ENCODE measurements at regions not wholly inside any gene's neighbourhood (a gene's known extent, or its start where the extent isn't known, plus 50 kb on each side); places are given as distances from the start of the nearest gene placed in this dataset.

DNA sequence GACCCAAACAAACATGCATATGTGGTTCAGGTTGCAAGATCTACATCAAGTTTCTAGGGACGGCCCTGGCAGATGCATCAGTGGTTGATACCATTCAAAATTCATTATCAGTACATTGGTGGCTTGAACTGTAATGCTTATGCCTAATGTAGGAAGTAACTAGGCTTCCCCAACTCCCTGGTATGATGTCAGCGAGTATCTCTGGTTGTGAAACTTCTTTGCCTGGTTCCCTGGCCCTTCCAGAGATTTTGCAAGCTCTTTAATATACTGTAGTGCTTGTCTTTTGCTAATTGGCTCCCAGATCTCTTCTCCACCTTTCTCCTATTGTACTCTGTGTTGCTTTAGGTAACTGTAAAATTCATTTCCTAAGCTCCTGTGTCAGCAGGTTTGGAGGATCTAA, 114.8 kb upstream of the RARB start:
- DNase-seq (ENCODE audit: low spot score) = no peak
- Histone ChIP-seq H3K4me1 (ENCODE audit: insufficient read depth, low read length, poor library complexity, severe bottlenecking) (no peaks in the 10 kb centered on the region), H4K20me1 (ENCODE audit: insufficient read depth, low read length) (no peaks in the 10 kb centered on the region), H3K36me3 (ENCODE audit: insufficient read depth, low read length) (no peaks in the 10 kb centered on the region), H3K9me2 (ENCODE audit: insufficient read depth, low read length) (no peaks in the 10 kb centered on the region), H3K27ac (ENCODE audit: low read depth, low read length, poor library complexity, severe bottlenecking) (no peak overlapping the region), H2AFZ (ENCODE audit: low read length) (no peak overlapping the region), H3K9me3 (ENCODE audit: low read length) (no peaks in the 10 kb centered on the region), H3K4me2 (ENCODE audit: low read length) (no peak overlapping the region), H3K4me3 (ENCODE audit: low read depth, low read length, poor library complexity, severe bottlenecking) (no peak overlapping the region), H3K79me2 (ENCODE audit: insufficient read depth, low read depth, low read length) (no peaks in the 10 kb centered on the region)
- no TSS peak for BruUV-seq (replicated peaks)
- intact Hi-C loops (cut with micrococcal nuclease; ENCODE audit: unreplicated experiment) = no loop called here
- ChIA-PET CTCF (ENCODE audit: unreplicated experiment) (no interaction called here), POLR2A (interaction anchor here (1.1 kb wide), 1 partner anchor 9 kb away, joined by 3 read pairs; no protein-coding TSS in a partner anchor)
- TF ChIP-seq EZH2phosphoT487 (IDR thresholded peaks at IDR 0.05; ENCODE audit: borderline replicate concordance, low read depth, low read length) = no peak
- TF ChIP-seq, protein P1, sequence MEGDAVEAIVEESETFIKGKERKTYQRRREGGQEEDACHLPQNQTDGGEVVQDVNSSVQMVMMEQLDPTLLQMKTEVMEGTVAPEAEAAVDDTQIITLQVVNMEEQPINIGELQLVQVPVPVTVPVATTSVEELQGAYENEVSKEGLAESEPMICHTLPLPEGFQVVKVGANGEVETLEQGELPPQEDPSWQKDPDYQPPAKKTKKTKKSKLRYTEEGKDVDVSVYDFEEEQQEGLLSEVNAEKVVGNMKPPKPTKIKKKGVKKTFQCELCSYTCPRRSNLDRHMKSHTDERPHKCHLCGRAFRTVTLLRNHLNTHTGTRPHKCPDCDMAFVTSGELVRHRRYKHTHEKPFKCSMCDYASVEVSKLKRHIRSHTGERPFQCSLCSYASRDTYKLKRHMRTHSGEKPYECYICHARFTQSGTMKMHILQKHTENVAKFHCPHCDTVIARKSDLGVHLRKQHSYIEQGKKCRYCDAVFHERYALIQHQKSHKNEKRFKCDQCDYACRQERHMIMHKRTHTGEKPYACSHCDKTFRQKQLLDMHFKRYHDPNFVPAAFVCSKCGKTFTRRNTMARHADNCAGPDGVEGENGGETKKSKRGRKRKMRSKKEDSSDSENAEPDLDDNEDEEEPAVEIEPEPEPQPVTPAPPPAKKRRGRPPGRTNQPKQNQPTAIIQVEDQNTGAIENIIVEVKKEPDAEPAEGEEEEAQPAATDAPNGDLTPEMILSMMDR (conservative IDR thresholded peaks at IDR 0.05; ENCODE audit: low read length) = no peak

DNA sequence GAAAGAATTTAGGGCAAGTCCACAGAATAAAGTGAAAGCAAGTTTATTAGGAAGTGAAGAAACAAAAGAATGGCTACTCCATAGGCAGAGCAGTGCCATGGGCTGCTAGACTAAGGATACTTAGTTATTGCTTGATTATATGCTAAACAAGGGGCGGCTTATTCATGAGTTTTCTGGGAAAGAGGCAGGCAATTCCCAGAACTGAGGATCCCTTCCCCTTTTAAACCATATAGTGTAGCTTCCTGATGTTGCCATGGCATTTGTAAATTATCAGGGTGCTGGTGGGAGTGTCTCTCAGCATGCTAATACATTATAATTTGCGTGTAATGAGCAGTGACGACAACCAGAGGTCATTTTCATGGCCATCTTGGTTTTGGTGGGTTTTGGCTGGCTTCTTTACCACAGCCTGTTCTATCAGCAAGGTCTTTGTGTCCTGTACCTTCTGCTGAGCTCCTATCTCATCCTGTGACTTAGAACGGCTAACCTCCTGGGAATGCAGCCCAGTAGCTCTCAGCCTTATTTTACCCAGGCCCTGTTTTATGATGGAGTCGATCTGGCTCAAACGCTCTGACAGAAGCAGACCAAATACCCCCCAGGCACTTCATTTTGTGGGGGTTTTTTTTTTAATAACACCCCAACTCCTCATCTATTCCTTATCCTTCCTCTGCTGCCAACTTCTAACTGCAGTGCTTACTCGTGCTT, 103.0 kb upstream of the RARB start:
- Histone ChIP-seq H3K4me3 (ENCODE audit: low read depth, low read length, poor library complexity, severe bottlenecking) (no peak overlapping the region), H3K9me2 (ENCODE audit: insufficient read depth, low read length) (no peaks in the 10 kb centered on the region), H3K79me2 (ENCODE audit: insufficient read depth, low read depth, low read length) (no peaks in the 10 kb centered on the region), H2AFZ (ENCODE audit: low read length) (no peak overlapping the region), H3K27ac (ENCODE audit: low read depth, low read length, poor library complexity, severe bottlenecking) (no peak overlapping the region), H3K4me1 (ENCODE audit: insufficient read depth, low read length, poor library complexity, severe bottlenecking) (no peaks in the 10 kb centered on the region), H3K4me2 (ENCODE audit: low read length) (no peak overlapping the region), H3K36me3 (ENCODE audit: insufficient read depth, low read length) (no peaks in the 10 kb centered on the region), H4K20me1 (ENCODE audit: insufficient read depth, low read length) (no peaks in the 10 kb centered on the region), H3K9me3 (ENCODE audit: low read length) (no peaks in the 10 kb centered on the region)
- BruUV-seq (replicated peaks) = no TSS peak
- ChIA-PET CTCF (ENCODE audit: unreplicated experiment) (no interaction called here), POLR2A (no interaction called here)
- no peak for TF ChIP-seq EZH2phosphoT487 (IDR thresholded peaks at IDR 0.05; ENCODE audit: borderline replicate concordance, low read depth, low read length)
- TF ChIP-seq, protein P1 (conservative IDR thresholded peaks at IDR 0.05; ENCODE audit: low read length) = no peak
- intact Hi-C loops (cut with micrococcal nuclease; ENCODE audit: unreplicated experiment) = no loop called here
- DNase-seq (ENCODE audit: low spot score) = no peak

DNA sequence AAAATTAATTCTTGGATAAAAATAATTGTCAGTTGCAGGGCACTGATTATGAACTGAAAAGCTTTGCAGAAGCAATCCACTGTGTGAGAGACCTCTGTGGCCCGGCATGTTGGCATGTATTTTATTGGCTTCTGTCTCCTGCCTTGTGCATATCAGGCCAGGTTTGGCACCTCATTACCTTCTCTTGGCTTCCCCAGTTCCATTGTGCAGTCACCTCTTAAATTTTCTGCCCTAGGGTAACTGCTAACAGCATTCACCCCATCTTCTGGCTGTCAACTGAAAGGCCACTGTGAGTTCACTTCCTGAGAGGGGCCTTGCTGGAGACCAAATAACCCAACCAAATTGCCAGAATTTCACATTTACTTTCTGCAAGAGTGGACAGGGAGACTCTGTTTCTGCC, 92.7 kb upstream of the RARB start:
- Histone ChIP-seq H3K9me2 (ENCODE audit: insufficient read depth, low read length) (no peaks in the 10 kb centered on the region), H3K4me3 (ENCODE audit: low read depth, low read length, poor library complexity, severe bottlenecking) (no peak overlapping the region), H3K36me3 (ENCODE audit: insufficient read depth, low read length) (no peaks in the 10 kb centered on the region), H3K9me3 (ENCODE audit: low read length) (no peaks in the 10 kb centered on the region), H4K20me1 (ENCODE audit: insufficient read depth, low read length) (no peaks in the 10 kb centered on the region), H3K79me2 (ENCODE audit: insufficient read depth, low read depth, low read length) (no peaks in the 10 kb centered on the region), H3K4me1 (ENCODE audit: insufficient read depth, low read length, poor library complexity, severe bottlenecking) (no peaks in the 10 kb centered on the region), H3K27ac (ENCODE audit: low read depth, low read length, poor library complexity, severe bottlenecking) (no peak overlapping the region), H3K4me2 (ENCODE audit: low read length) (no peak overlapping the region), H2AFZ (ENCODE audit: low read length) (no peak overlapping the region)
- no peak for DNase-seq (ENCODE audit: low spot score)
- no TSS peak for BruUV-seq (replicated peaks)
- CTCF ChIA-PET (ENCODE audit: unreplicated experiment) = no interaction called here
- POLR2A ChIA-PET = no interaction called here
- intact Hi-C loops (cut with micrococcal nuclease; ENCODE audit: unreplicated experiment) = no loop called here
- TF ChIP-seq EZH2phosphoT487 (IDR thresholded peaks at IDR 0.05; ENCODE audit: borderline replicate concordance, low read depth, low read length) = no peak
- TF ChIP-seq, protein P1 (conservative IDR thresholded peaks at IDR 0.05; ENCODE audit: low read length) = no peak

Measured in OCI-LY7 (cell line).